ENCODE measurements at regions not wholly inside any gene's neighbourhood (a gene's known extent, or its start where the extent isn't known, plus 50 kb on each side); places are given as distances from the start of the nearest gene placed in this dataset.

DNA sequence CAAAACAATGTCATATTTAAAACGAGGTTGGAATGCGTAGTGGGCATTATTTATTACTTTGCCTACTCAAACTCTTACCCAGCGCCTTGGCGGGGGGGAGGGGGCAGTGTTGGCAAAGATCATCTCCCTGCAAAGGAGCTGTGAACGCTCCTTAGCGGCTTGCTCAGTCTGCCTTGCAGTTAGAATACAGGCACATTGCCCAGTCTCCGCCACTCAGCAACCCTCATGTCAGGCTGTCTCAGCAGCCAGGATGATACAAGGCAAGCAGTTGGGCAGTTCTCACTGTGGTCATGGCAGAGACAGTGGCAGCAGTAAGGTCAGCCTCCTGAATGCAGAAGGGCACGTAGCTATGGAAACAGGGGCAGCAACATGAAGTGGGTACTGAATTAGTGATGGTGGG lies 170.4 kb upstream of the KCNK2 start (continued):
- TF ChIP-seq SUZ12 (IDR thresholded peaks at IDR 0.05; ENCODE audit: low read length) (no peak), TAF7 (optimal IDR thresholded peaks at IDR 0.05; ENCODE audit: borderline replicate concordance, low read depth, low read length) (no peak)
